MM.1S (cell line): ENCODE measurements at regions not wholly inside any gene's neighbourhood (a gene's known extent, or its start where the extent isn't known, plus 50 kb on each side); places are given as distances from the start of the nearest gene placed in this dataset.

ENCODE experiments used
- DNase-seq: peaks from one replicate; pipeline ENCODE4 v3.0.0-alpha.2; 2015
- H2AFZ ChIP-seq: fragments of 300-600 bp; sonication (generic); 2 replicates; pipeline ENCODE4 v1.6.0; 2016; ENCODE audit warnings: antibody characterized with exemption, low read length
- H3F3A ChIP-seq: fragments of 300-600 bp; sonication (generic); 2 replicates; pipeline ENCODE4 v1.6.1; 2016; ENCODE audit warnings: mild to moderate bottlenecking, antibody characterized with exemption, low read length, moderate library complexity, mixed read lengths; ENCODE audit not compliant: insufficient read depth
- H3K27ac ChIP-seq: fragments of 300-600 bp; sonication (generic); 2 replicates; pipeline ENCODE4 v1.5.1; 2016; ENCODE audit warnings: mild to moderate bottlenecking, low read length
- H3K27me3 ChIP-seq: fragments of 300-600 bp; sonication (generic); replicated peaks from 2 replicates; pipeline ENCODE4 v1.6.0; 2016; ENCODE audit warnings: low read length; ENCODE audit not compliant: insufficient read depth
- H3K36me3 ChIP-seq: fragments of 300-600 bp; sonication (generic); replicated peaks from 2 replicates; pipeline ENCODE4 v1.6.1; 2016; ENCODE audit warnings: mild to moderate bottlenecking, low read length, mixed read lengths; ENCODE audit not compliant: insufficient read depth
- H3K4me1 ChIP-seq: fragments of 300-600 bp; sonication (generic); 2 replicates; pipeline ENCODE4 v1.6.1; 2016; ENCODE audit warnings: low read length, mixed read lengths
- H3K4me2 ChIP-seq: fragments of 300-600 bp; sonication (generic); 2 replicates; pipeline ENCODE4 v1.6.0; 2016; ENCODE audit warnings: low read depth, low read length
- H3K4me3 ChIP-seq: fragments of 300-600 bp; sonication (generic); 2 replicates; pipeline ENCODE4 v1.5.1; 2016; ENCODE audit warnings: low read length, mixed read lengths
- H3K79me2 ChIP-seq: fragments of 300-600 bp; sonication (generic); 2 replicates; pipeline ENCODE4 v1.6.1; 2016; ENCODE audit warnings: mixed run types, low read length, mixed read lengths
- H3K9ac ChIP-seq: fragments of 300-600 bp; sonication (generic); 2 replicates; pipeline ENCODE4 v1.6.1; 2016; ENCODE audit warnings: low read length, mixed read lengths
- H3K9me2 ChIP-seq: fragments of 300-600 bp; sonication (generic); replicated peaks from 2 replicates; pipeline ENCODE4 v1.6.1; 2016; ENCODE audit warnings: mild to moderate bottlenecking, low read length, mixed read lengths; ENCODE audit not compliant: insufficient read depth
- H3K9me3 ChIP-seq: fragments of 300-600 bp; sonication (generic); replicated peaks from 2 replicates; pipeline ENCODE4 v1.6.1; 2016; ENCODE audit warnings: mild to moderate bottlenecking, low read length, mixed read lengths; ENCODE audit not compliant: insufficient read depth
- H4K20me1 ChIP-seq: fragments of 300-600 bp; sonication (generic); 2 replicates; pipeline ENCODE4 v1.6.1; 2016; ENCODE audit warnings: mild to moderate bottlenecking, low read length, moderate library complexity, mixed read lengths; ENCODE audit not compliant: insufficient read depth
- CTCF ChIP-seq: fragments of 300-600 bp; sonication (generic); IDR thresholded peaks from 2 replicates; pipeline ENCODE4 v1.5.1; 2016; ENCODE audit warnings: antibody characterized with exemption, low read length, mixed read lengths
- EZH2 ChIP-seq: fragments of 300-600 bp; sonication (generic); optimal IDR thresholded peaks from 2 replicates; pipeline ENCODE3; 2017; ENCODE audit warnings: low read depth, mild to moderate bottlenecking, antibody characterized with exemption, low read length, mixed read lengths
- EZH2phosphoT487 ChIP-seq: fragments of 300-600 bp; sonication (generic); IDR thresholded peaks from 2 replicates; pipeline ENCODE4 v1.6.1; 2018; ENCODE audit warnings: antibody characterized with exemption, low read length

- no peaks in the 10 kb centered on the region for H3F3A ChIP-seq
- no peaks in the 10 kb centered on the region for H3K27me3 ChIP-seq
- H3K27ac ChIP-seq, result no peak overlapping the region
- no peak overlapping the region for H2AFZ ChIP-seq
- H3K9me2 ChIP-seq, result no peaks in the 10 kb centered on the region
- no peaks in the 10 kb centered on the region for H3K79me2 ChIP-seq
- H3K9me3 ChIP-seq, result no peaks in the 10 kb centered on the region
- H3K36me3 ChIP-seq, result no peaks in the 10 kb centered on the region
- H3K4me3 ChIP-seq, result no peak overlapping the region
- no peak for DNase-seq
- H3K9ac ChIP-seq, result no peak overlapping the region
- no peak for TF ChIP-seq EZH2
- no peak for TF ChIP-seq EZH2phosphoT487
- no peak for TF ChIP-seq CTCF
- no peaks in the 10 kb centered on the region for H4K20me1 ChIP-seq
- H3K4me1 ChIP-seq, result peaks cover 13% of the 10 kb centered on the region
- no peak overlapping the region for H3K4me2 ChIP-seq
Measured at GRCh38 chr2:55115761-55116597, 65.7 kb upstream of the RTN4 start.

GRCh38 chr2:55114597-55114996, 64.3 kb upstream of the RTN4 start:
- H3K4me3 ChIP-seq, result no peak overlapping the region
- H4K20me1 ChIP-seq, result no peaks in the 10 kb centered on the region
- no peak overlapping the region for H3K9ac ChIP-seq
- H3K4me1 ChIP-seq, result peaks cover 13% of the 10 kb centered on the region
- H3K9me3 ChIP-seq, result no peaks in the 10 kb centered on the region
- TF ChIP-seq CTCF (no peak), EZH2phosphoT487 (no peak), EZH2 (no peak)
- no peak overlapping the region for H2AFZ ChIP-seq
- no peaks in the 10 kb centered on the region for H3K36me3 ChIP-seq
- no peaks in the 10 kb centered on the region for H3F3A ChIP-seq
- H3K9me2 ChIP-seq, result no peaks in the 10 kb centered on the region
- no peak overlapping the region for H3K27ac ChIP-seq
- H3K27me3 ChIP-seq, result no peaks in the 10 kb centered on the region
- no peak overlapping the region for H3K4me2 ChIP-seq
- no peak for DNase-seq
- no peaks in the 10 kb centered on the region for H3K79me2 ChIP-seq

GRCh38 chr2:55114082-55114481, 63.8 kb upstream of the RTN4 start:
- peaks cover 9% of the 10 kb centered on the region for H3K4me1 ChIP-seq

More at GRCh38 chr2:55114082-55114481, 63.8 kb upstream of the RTN4 start:
- no peak for DNase-seq
- Histone ChIP-seq H3K27ac (no peak overlapping the region), H3K36me3 (no peaks in the 10 kb centered on the region), H3K4me2 (no peak overlapping the region), H3K9me2 (no peaks in the 10 kb centered on the region), H3K9me3 (no peaks in the 10 kb centered on the region), H3K9ac (no peak overlapping the region), H3K4me3 (no peak overlapping the region), H2AFZ (no peak overlapping the region), H3K79me2 (no peaks in the 10 kb centered on the region), H3K27me3 (no peaks in the 10 kb centered on the region), H4K20me1 (no peaks in the 10 kb centered on the region), H3F3A (no peaks in the 10 kb centered on the region)
- no peak for TF ChIP-seq EZH2
- TF ChIP-seq CTCF, result no peak
- no peak for TF ChIP-seq EZH2phosphoT487
